GM23338 (cell line): ENCODE measurements at regions not wholly inside any gene's neighbourhood (a gene's known extent, or its start where the extent isn't known, plus 50 kb on each side); places are given as distances from the start of the nearest gene placed in this dataset.

Experiments used
- ATAC-seq: fragments of 200-7000 bp; cut with Tn5 transposase; 3 replicates; pipeline ENCODE4 v1.9.1; 2020
- DNase-seq: peaks from one replicate; pipeline ENCODE4 v3.0.0-alpha.2; 2015; ENCODE audit warnings: low spot score
- H2AFZ ChIP-seq: fragments of 200-600 bp; sonication (generic); 2 replicates; pipeline ENCODE4 v1.8.0; 2016; ENCODE audit warnings: antibody characterized with exemption, mild to moderate bottlenecking, moderate library complexity
- H3F3A ChIP-seq: fragments of 200-600 bp; sonication (generic); replicated peaks from 2 replicates; pipeline ENCODE4 v1.8.0; 2017; ENCODE audit warnings: antibody characterized with exemption, mixed run types, low read depth
- H3K27ac ChIP-seq: fragments of 200-600 bp; sonication (generic); 2 replicates; pipeline ENCODE4 v1.6.1; 2016; ENCODE audit warnings: low read depth
- H3K27me3 ChIP-seq: fragments of 200-600 bp; sonication (generic); 2 replicates; pipeline ENCODE4 v1.8.0; 2016; ENCODE audit warnings: mild to moderate bottlenecking, mixed run types, moderate library complexity; ENCODE audit not compliant: insufficient read depth
- H3K36me3 ChIP-seq: fragments of 200-600 bp; sonication (generic); 2 replicates; pipeline ENCODE4 v1.8.0; 2016; ENCODE audit warnings: mild to moderate bottlenecking; ENCODE audit not compliant: insufficient read depth
- H3K4me1 ChIP-seq: fragments of 200-600 bp; sonication (generic); 2 replicates; pipeline ENCODE4 v1.8.0; 2016; ENCODE audit warnings: mild to moderate bottlenecking, moderate library complexity; ENCODE audit not compliant: insufficient read depth
- H3K4me2 ChIP-seq: fragments of 200-600 bp; sonication (generic); 2 replicates; pipeline ENCODE4 v1.7.1; 2017; ENCODE audit warnings: mixed run types
- H3K4me3 ChIP-seq: fragments of 200-600 bp; sonication (generic); 2 replicates; pipeline ENCODE4 v1.6.1; 2016; ENCODE audit warnings: mixed run types
- H3K79me2 ChIP-seq: fragments of 200-600 bp; sonication (generic); replicated peaks from 2 replicates; pipeline ENCODE4 v1.8.0; 2017; ENCODE audit warnings: mild to moderate bottlenecking; ENCODE audit not compliant: insufficient read depth
- H3K9me2 ChIP-seq: fragments of 200-600 bp; sonication (generic); 2 replicates; pipeline ENCODE4 v1.8.0; 2017; ENCODE audit not compliant: insufficient read depth
- H4K20me1 ChIP-seq: fragments of 200-600 bp; sonication (generic); replicated peaks from 2 replicates; pipeline ENCODE4 v1.8.0; 2017; ENCODE audit warnings: mild to moderate bottlenecking; ENCODE audit not compliant: insufficient read depth
- H3K27ac Mint-ChIP-seq: 2 replicates; pipeline ENCODE4 v1.8.0; 2020; ENCODE audit warnings: inconsistent platforms, mild to moderate bottlenecking, moderate library complexity, mixed read lengths
- H3K27me3 Mint-ChIP-seq: 3 replicates; pipeline ENCODE4 v1.8.0; 2022; ENCODE audit warnings: low read depth, mild to moderate bottlenecking, moderate library complexity, mixed read lengths, inconsistent platforms; ENCODE audit not compliant: insufficient read depth, poor library complexity
- H3K36me3 Mint-ChIP-seq: 3 replicates; pipeline ENCODE4 v1.8.0; 2021; ENCODE audit warnings: low read depth, mild to moderate bottlenecking, inconsistent platforms, moderate library complexity, mixed read lengths
- H3K4me1 Mint-ChIP-seq: 3 replicates; pipeline ENCODE4 v1.8.0; 2020; ENCODE audit warnings: mild to moderate bottlenecking, inconsistent platforms, mixed read lengths
- H3K4me3 Mint-ChIP-seq: 3 replicates; pipeline ENCODE4 v1.8.0; 2021; ENCODE audit warnings: moderate library complexity, mild to moderate bottlenecking, inconsistent platforms, mixed read lengths
- H3K9me3 Mint-ChIP-seq: 3 replicates; pipeline ENCODE4 v1.8.0; 2020; ENCODE audit warnings: moderate library complexity, mild to moderate bottlenecking, inconsistent platforms, mixed read lengths
- CREB1 ChIP-seq: fragments of 250-450 bp; sonication (Bioruptor Pico); IDR thresholded peaks from 2 replicates; pipeline ENCODE4 v1.5.0; 2020; ENCODE audit warnings: low read depth, mild to moderate bottlenecking, moderate library complexity
- EZH2 ChIP-seq: fragments of 200-600 bp; sonication (generic); IDR thresholded peaks from one replicate; pipeline ENCODE4 v1.8.0; 2017; ENCODE audit warnings: antibody characterized with exemption, mild to moderate bottlenecking, low read depth; ENCODE audit not compliant: unreplicated experiment
- EZH2phosphoT487 ChIP-seq: fragments of 200-600 bp; sonication (generic); IDR thresholded peaks from one replicate; pipeline ENCODE4 v1.8.1; 2018; ENCODE audit warnings: antibody characterized with exemption; ENCODE audit not compliant: unreplicated experiment
- JUNB ChIP-seq: IDR thresholded peaks from one replicate; pipeline ENCODE4 v1.6.1; 2016; ENCODE audit warnings: antibody characterized with exemption; ENCODE audit not compliant: unreplicated experiment
- NANOG ChIP-seq: IDR thresholded peaks from 2 replicates; pipeline ENCODE4 v1.6.1; 2016; ENCODE audit warnings: antibody characterized with exemption, borderline replicate concordance
- POLR2AphosphoS5 ChIP-seq: IDR thresholded peaks from 2 replicates; pipeline ENCODE4 v1.6.1; 2016; ENCODE audit warnings: antibody characterized with exemption, low read depth
- STAT1 ChIP-seq: IDR thresholded peaks from one replicate; pipeline ENCODE4 v1.6.1; 2016; ENCODE audit warnings: antibody characterized with exemption; ENCODE audit not compliant: unreplicated experiment
- ZNF114 ChIP-seq: fragments of 250-450 bp; sonication (Bioruptor Pico); IDR thresholded peaks from 2 replicates; pipeline ENCODE4 v1.5.0; 2020; ENCODE audit warnings: mild to moderate bottlenecking, moderate library complexity
- ZNF331 ChIP-seq: fragments of 250-450 bp; sonication (Bioruptor Pico); IDR thresholded peaks from 2 replicates; pipeline ENCODE4 v1.5.0; 2020; ENCODE audit warnings: low read depth, mild to moderate bottlenecking, moderate library complexity
- TF ChIP-seq, protein P1 (sequence below): IDR thresholded peaks from 2 replicates; pipeline ENCODE4 v1.6.1; 2016; ENCODE audit warnings: antibody characterized with exemption
- TF ChIP-seq, protein P2 (sequence below): IDR thresholded peaks from one replicate; pipeline ENCODE4 v1.6.1; 2018; ENCODE audit warnings: antibody characterized with exemption; ENCODE audit not compliant: unreplicated experiment
- TF ChIP-seq, protein P3 (sequence below): fragments of 250-450 bp; sonication (Bioruptor Pico); IDR thresholded peaks from 2 replicates; pipeline ENCODE4 v1.5.0; 2020; ENCODE audit warnings: mild to moderate bottlenecking, moderate library complexity
- TF ChIP-seq, protein P4 (sequence below), 2 experiments: fragments of 200-600 bp in 1 of 2; sonication (generic) in 1 of 2; conservative IDR thresholded peaks; 2 replicates each; pipeline versions ENCODE4 v1.5.1 to v1.6.1; 2016 to 2017; ENCODE audit warnings: antibody characterized with exemption in 2 of 2, low read depth in 2 of 2, mild to moderate bottlenecking in 2 of 2, moderate library complexity in 1 of 2

DNA sequence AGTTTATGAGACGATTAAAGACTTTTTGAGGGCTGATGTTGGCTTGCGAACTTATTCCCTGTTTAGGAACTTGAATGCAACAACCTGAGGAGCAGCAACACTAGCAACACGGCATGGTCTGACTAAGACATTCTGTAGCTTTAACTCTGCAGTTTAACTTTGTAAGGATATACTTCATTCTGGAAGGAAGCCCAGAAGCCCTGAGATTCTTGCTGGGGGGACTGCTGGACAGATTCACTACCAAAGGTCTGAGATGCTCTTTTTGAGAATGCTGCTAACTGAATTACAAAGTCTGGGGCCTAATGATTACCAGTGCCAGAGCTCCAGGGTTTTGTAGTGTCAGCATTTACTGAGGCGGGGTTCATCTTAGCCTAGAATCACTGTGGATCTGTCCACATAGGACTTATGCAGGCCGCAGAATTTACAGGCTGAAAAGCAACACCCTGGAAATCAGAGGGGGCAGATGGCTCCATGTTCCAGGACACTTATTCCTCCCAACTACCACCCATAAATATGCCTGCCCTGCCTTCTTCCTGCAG is 537.1 kb upstream of the CDH18 start:
- Histone ChIP-seq H3K4me2 (no peak overlapping the region), H3K36me3 (no peaks in the 10 kb centered on the region), H3F3A (no peaks in the 10 kb centered on the region), H3K27me3 (no peaks in the 10 kb centered on the region), H3K27ac (no peak overlapping the region), H3K9me2 (peaks cover 5% of the 10 kb centered on the region; the same call in 1 of the 2 replicates), H3K79me2 (no peaks in the 10 kb centered on the region), H3K4me3 (no peak overlapping the region), H2AFZ (peak overlapping the region; percentile 4; the same call in 1 of the 2 replicates), H4K20me1 (no peaks in the 10 kb centered on the region), H3K4me1 (peaks cover 9% of the 10 kb centered on the region; the same call in 1 of the 2 replicates)
- H3K9me3 Mint-ChIP-seq, result peaks cover 5% of the 10 kb centered on the region; the same call in 1 of the 3 replicates
- no peak for ATAC-seq
- H3K4me3 Mint-ChIP-seq, result no peak overlapping the region
- no peak for DNase-seq
- H3K4me1 Mint-ChIP-seq, result peaks cover 8% of the 10 kb centered on the region; the same call in 2 of the 3 replicates
- H3K27me3 Mint-ChIP-seq, result no peaks in the 10 kb centered on the region
- H3K27ac Mint-ChIP-seq, result no peak overlapping the region
- H3K36me3 Mint-ChIP-seq, result no peaks in the 10 kb centered on the region
- TF ChIP-seq ZNF331 (CRISPR knock-in tag), result no peak
- TF ChIP-seq, protein P1, sequence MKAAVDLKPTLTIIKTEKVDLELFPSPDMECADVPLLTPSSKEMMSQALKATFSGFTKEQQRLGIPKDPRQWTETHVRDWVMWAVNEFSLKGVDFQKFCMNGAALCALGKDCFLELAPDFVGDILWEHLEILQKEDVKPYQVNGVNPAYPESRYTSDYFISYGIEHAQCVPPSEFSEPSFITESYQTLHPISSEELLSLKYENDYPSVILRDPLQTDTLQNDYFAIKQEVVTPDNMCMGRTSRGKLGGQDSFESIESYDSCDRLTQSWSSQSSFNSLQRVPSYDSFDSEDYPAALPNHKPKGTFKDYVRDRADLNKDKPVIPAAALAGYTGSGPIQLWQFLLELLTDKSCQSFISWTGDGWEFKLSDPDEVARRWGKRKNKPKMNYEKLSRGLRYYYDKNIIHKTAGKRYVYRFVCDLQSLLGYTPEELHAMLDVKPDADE, result no peak
- no peak for TF ChIP-seq ZNF114 (CRISPR knock-in tag)
- TF ChIP-seq EZH2phosphoT487, result no peak
- TF ChIP-seq JUNB, result no peak
- TF ChIP-seq, protein P2, sequence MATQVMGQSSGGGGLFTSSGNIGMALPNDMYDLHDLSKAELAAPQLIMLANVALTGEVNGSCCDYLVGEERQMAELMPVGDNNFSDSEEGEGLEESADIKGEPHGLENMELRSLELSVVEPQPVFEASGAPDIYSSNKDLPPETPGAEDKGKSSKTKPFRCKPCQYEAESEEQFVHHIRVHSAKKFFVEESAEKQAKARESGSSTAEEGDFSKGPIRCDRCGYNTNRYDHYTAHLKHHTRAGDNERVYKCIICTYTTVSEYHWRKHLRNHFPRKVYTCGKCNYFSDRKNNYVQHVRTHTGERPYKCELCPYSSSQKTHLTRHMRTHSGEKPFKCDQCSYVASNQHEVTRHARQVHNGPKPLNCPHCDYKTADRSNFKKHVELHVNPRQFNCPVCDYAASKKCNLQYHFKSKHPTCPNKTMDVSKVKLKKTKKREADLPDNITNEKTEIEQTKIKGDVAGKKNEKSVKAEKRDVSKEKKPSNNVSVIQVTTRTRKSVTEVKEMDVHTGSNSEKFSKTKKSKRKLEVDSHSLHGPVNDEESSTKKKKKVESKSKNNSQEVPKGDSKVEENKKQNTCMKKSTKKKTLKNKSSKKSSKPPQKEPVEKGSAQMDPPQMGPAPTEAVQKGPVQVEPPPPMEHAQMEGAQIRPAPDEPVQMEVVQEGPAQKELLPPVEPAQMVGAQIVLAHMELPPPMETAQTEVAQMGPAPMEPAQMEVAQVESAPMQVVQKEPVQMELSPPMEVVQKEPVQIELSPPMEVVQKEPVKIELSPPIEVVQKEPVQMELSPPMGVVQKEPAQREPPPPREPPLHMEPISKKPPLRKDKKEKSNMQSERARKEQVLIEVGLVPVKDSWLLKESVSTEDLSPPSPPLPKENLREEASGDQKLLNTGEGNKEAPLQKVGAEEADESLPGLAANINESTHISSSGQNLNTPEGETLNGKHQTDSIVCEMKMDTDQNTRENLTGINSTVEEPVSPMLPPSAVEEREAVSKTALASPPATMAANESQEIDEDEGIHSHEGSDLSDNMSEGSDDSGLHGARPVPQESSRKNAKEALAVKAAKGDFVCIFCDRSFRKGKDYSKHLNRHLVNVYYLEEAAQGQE, result no peak
- no peak for TF ChIP-seq POLR2AphosphoS5
- TF ChIP-seq, protein P3, sequence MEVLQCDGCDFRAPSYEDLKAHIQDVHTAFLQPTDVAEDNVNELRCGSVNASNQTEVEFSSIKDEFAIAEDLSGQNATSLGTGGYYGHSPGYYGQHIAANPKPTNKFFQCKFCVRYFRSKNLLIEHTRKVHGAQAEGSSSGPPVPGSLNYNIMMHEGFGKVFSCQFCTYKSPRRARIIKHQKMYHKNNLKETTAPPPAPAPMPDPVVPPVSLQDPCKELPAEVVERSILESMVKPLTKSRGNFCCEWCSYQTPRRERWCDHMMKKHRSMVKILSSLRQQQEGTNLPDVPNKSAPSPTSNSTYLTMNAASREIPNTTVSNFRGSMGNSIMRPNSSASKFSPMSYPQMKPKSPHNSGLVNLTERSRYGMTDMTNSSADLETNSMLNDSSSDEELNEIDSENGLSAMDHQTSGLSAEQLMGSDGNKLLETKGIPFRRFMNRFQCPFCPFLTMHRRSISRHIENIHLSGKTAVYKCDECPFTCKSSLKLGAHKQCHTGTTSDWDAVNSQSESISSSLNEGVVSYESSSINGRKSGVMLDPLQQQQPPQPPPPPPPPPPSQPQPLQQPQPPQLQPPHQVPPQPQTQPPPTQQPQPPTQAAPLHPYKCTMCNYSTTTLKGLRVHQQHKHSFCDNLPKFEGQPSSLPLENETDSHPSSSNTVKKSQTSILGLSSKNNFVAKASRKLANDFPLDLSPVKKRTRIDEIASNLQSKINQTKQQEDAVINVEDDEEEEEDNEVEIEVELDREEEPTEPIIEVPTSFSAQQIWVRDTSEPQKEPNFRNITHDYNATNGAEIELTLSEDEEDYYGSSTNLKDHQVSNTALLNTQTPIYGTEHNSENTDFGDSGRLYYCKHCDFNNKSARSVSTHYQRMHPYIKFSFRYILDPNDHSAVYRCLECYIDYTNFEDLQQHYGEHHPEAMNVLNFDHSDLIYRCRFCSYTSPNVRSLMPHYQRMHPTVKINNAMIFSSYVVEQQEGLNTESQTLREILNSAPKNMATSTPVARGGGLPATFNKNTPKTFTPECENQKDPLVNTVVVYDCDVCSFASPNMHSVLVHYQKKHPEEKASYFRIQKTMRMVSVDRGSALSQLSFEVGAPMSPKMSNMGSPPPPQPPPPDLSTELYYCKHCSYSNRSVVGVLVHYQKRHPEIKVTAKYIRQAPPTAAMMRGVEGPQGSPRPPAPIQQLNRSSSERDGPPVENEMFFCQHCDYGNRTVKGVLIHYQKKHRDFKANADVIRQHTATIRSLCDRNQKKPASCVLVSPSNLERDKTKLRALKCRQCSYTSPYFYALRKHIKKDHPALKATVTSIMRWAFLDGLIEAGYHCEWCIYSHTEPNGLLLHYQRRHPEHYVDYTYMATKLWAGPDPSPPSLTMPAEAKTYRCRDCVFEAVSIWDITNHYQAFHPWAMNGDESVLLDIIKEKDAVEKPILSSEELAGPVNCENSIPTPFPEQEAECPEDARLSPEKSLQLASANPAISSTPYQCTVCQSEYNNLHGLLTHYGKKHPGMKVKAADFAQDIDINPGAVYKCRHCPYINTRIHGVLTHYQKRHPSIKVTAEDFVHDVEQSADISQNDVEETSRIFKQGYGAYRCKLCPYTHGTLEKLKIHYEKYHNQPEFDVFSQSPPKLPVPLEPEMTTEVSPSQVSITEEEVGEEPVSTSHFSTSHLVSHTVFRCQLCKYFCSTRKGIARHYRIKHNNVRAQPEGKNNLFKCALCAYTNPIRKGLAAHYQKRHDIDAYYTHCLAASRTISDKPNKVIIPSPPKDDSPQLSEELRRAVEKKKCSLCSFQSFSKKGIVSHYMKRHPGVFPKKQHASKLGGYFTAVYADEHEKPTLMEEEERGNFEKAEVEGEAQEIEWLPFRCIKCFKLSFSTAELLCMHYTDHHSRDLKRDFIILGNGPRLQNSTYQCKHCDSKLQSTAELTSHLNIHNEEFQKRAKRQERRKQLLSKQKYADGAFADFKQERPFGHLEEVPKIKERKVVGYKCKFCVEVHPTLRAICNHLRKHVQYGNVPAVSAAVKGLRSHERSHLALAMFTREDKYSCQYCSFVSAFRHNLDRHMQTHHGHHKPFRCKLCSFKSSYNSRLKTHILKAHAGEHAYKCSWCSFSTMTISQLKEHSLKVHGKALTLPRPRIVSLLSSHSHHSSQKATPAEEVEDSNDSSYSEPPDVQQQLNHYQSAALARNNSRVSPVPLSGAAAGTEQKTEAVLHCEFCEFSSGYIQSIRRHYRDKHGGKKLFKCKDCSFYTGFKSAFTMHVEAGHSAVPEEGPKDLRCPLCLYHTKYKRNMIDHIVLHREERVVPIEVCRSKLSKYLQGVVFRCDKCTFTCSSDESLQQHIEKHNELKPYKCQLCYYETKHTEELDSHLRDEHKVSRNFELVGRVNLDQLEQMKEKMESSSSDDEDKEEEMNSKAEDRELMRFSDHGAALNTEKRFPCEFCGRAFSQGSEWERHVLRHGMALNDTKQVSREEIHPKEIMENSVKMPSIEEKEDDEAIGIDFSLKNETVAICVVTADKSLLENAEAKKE (CRISPR knock-in tag), result no peak
- TF ChIP-seq, protein P4, sequence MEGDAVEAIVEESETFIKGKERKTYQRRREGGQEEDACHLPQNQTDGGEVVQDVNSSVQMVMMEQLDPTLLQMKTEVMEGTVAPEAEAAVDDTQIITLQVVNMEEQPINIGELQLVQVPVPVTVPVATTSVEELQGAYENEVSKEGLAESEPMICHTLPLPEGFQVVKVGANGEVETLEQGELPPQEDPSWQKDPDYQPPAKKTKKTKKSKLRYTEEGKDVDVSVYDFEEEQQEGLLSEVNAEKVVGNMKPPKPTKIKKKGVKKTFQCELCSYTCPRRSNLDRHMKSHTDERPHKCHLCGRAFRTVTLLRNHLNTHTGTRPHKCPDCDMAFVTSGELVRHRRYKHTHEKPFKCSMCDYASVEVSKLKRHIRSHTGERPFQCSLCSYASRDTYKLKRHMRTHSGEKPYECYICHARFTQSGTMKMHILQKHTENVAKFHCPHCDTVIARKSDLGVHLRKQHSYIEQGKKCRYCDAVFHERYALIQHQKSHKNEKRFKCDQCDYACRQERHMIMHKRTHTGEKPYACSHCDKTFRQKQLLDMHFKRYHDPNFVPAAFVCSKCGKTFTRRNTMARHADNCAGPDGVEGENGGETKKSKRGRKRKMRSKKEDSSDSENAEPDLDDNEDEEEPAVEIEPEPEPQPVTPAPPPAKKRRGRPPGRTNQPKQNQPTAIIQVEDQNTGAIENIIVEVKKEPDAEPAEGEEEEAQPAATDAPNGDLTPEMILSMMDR (conservative IDR thresholded peaks at IDR 0.05; ENCODE audit: low read depth in 2 of 2), result no peak
- TF ChIP-seq CREB1, result no peak
- TF ChIP-seq NANOG, result no peak
- no peak for TF ChIP-seq STAT1
- TF ChIP-seq EZH2, result no peak
